AG09309 (cell line): ENCODE measurements at regions not wholly inside any gene's neighbourhood (a gene's known extent, or its start where the extent isn't known, plus 50 kb on each side); places are given as distances from the start of the nearest gene placed in this dataset.
A peak's percentile ranks its signal among the peaks of the same experiment; 100 is the strongest.

Experiments
- DNase-seq: peaks from one replicate; pipeline ENCODE4 v3.0.0-alpha.2; 2010; ENCODE audit warnings: low read depth
- H3K4me3 ChIP-seq: 2 replicates; pipeline ENCODE4 v1.5.1; 2011; ENCODE audit warnings: mild to moderate bottlenecking, low read depth, low read length, moderate library complexity; ENCODE audit not compliant: control insufficient read depth
- CTCF ChIP-seq: IDR thresholded peaks from 2 replicates; pipeline ENCODE4 v1.5.1; 2011; ENCODE audit warnings: mild to moderate bottlenecking, low read depth, low read length, inconsistent platforms; ENCODE audit not compliant: insufficient read depth, control insufficient read depth; ENCODE audit errors: missing control alignments

- DNase-seq, result no peak
- TF ChIP-seq CTCF, result no peak
- no peak overlapping the region for H3K4me3 ChIP-seq
Measured at GRCh38 chrX:85630901-85631300, 251.4 kb upstream of the POF1B start.

- peak; percentile 9 for TF ChIP-seq CTCF
- no peak overlapping the region for H3K4me3 ChIP-seq
- no peak for DNase-seq
Measured at GRCh38 chrX:85627363-85627762, 247.9 kb upstream of the POF1B start.

GRCh38 chrX:85622635-85623034 lies 243.2 kb upstream of the POF1B start:
- no peak for DNase-seq
- H3K4me3 ChIP-seq, result no peak overlapping the region
- no peak for TF ChIP-seq CTCF

- no peak overlapping the region for H3K4me3 ChIP-seq
- no peak for TF ChIP-seq CTCF
- DNase-seq, result no peak
Measured at GRCh38 chrX:85620466-85620865, 241.0 kb upstream of the POF1B start.

GRCh38 chrX:85619962-85620361 lies 240.5 kb upstream of the POF1B start:
- no peak for DNase-seq
- H3K4me3 ChIP-seq, result no peak overlapping the region
- no peak for TF ChIP-seq CTCF

GRCh38 chrX:85611926-85612325 lies 232.5 kb upstream of the POF1B start:
- peak; percentile 3 for DNase-seq
- H3K4me3 ChIP-seq, result no peak overlapping the region
- peak; percentile 40 for TF ChIP-seq CTCF

- no peak overlapping the region for H3K4me3 ChIP-seq
- no peak for TF ChIP-seq CTCF
- no peak for DNase-seq
Measured at GRCh38 chrX:85592980-85593379, 213.5 kb upstream of the POF1B start.
